Hindlimb muscle (tissue), 1 donor: ENCODE measurements at regions not wholly inside any gene's neighbourhood (a gene's known extent, or its start where the extent isn't known, plus 50 kb on each side); places are given as distances from the start of the nearest gene placed in this dataset.

Experiments
- DNase-seq: peaks from one replicate; pipeline ENCODE4 v3.0.0-alpha.2; 2013

- no peak for DNase-seq
Observed at GRCh38 chr18:78801011-78801410, 178.6 kb upstream of the SALL3 start.

GRCh38 chr18:78803104-78803503 is 176.5 kb upstream of the SALL3 start:
- DNase-seq, result no peak

- no peak for DNase-seq
Observed at GRCh38 chr18:78804206-78805030, 175.2 kb upstream of the SALL3 start.

- no peak for DNase-seq
Observed at GRCh38 chr18:78805840-78806239, 173.8 kb upstream of the SALL3 start.

- no peak for DNase-seq
Observed at GRCh38 chr18:78807668-78808067, 171.9 kb upstream of the SALL3 start.

- DNase-seq, result no peak
Observed at GRCh38 chr18:78809845-78810244, 169.8 kb upstream of the SALL3 start.

- no peak for DNase-seq
Observed at GRCh38 chr18:78810706-78811105, 168.9 kb upstream of the SALL3 start.

- DNase-seq, result no peak
Observed at GRCh38 chr18:78812067-78812466, 167.6 kb upstream of the SALL3 start.

- DNase-seq, result no peak
Observed at GRCh38 chr18:78813156-78813555, 166.5 kb upstream of the SALL3 start.

GRCh38 chr18:78813936-78814710 is 165.5 kb upstream of the SALL3 start:
- no peak for DNase-seq

GRCh38 chr18:78814766-78815165 is 164.9 kb upstream of the SALL3 start:
- DNase-seq, result no peak

GRCh38 chr18:78816114-78816513 is 163.5 kb upstream of the SALL3 start:
- no peak for DNase-seq

- no peak for DNase-seq
Observed at GRCh38 chr18:78816916-78817315, 162.7 kb upstream of the SALL3 start.

GRCh38 chr18:78818495-78818894 is 161.1 kb upstream of the SALL3 start:
- no peak for DNase-seq

- DNase-seq, result no peak
Observed at GRCh38 chr18:78818961-78819360, 160.7 kb upstream of the SALL3 start.

- no peak for DNase-seq
Observed at GRCh38 chr18:78820161-78820834, 159.3 kb upstream of the SALL3 start.

- DNase-seq, result no peak
Observed at GRCh38 chr18:78821396-78821795, 158.2 kb upstream of the SALL3 start.

GRCh38 chr18:78822171-78822948 is 157.3 kb upstream of the SALL3 start:
- DNase-seq, result no peak

- DNase-seq, result no peak
Observed at GRCh38 chr18:78822949-78823285, 156.7 kb upstream of the SALL3 start.

GRCh38 chr18:78825168-78825567 is 154.4 kb upstream of the SALL3 start:
- no peak for DNase-seq

- no peak for DNase-seq
Observed at GRCh38 chr18:78826631-78827030, 153.0 kb upstream of the SALL3 start.

- no peak for DNase-seq
Observed at GRCh38 chr18:78827141-78827540, 152.5 kb upstream of the SALL3 start.

- DNase-seq, result no peak
Observed at GRCh38 chr18:78828131-78828530, 151.5 kb upstream of the SALL3 start.
